Bone marrow (tissue), 2 donors: ENCODE measurements at regions not wholly inside any gene's neighbourhood (a gene's known extent, or its start where the extent isn't known, plus 50 kb on each side); places are given as distances from the start of the nearest gene placed in this dataset.

Experiments
- DNase-seq, 2 donors: peaks; one replicate each; lab custom pipeline; 2025; lab: John Stamatoyannopoulos, UW

GRCh38 chr11:19560156-19560555 lies 152.5 kb upstream of the NAV2 start:
- no peak for DNase-seq

GRCh38 chr11:19559746-19560145 lies 152.9 kb upstream of the NAV2 start:
- DNase-seq, result no peak

- no peak for DNase-seq
Measured at GRCh38 chr11:19558189-19558986, 154.2 kb upstream of the NAV2 start.

GRCh38 chr11:19557720-19558140 lies 154.9 kb upstream of the NAV2 start:
- DNase-seq, result peak; percentile 17 to 29

GRCh38 chr11:19557185-19557584 lies 155.5 kb upstream of the NAV2 start:
- DNase-seq, result no peak

- no peak for DNase-seq
Measured at GRCh38 chr11:19555266-19555665, 157.4 kb upstream of the NAV2 start.

GRCh38 chr11:19553683-19554333 lies 158.8 kb upstream of the NAV2 start:
- DNase-seq, result peak; percentile 17 to 27

GRCh38 chr11:19552656-19553260 lies 159.9 kb upstream of the NAV2 start:
- DNase-seq, result no peak

- no peak for DNase-seq
Measured at GRCh38 chr11:19552161-19552560, 160.5 kb upstream of the NAV2 start.

GRCh38 chr11:19551457-19551856 lies 161.2 kb upstream of the NAV2 start:
- DNase-seq, result no peak

- DNase-seq, result no peak
Measured at GRCh38 chr11:19547044-19547443, 165.6 kb upstream of the NAV2 start.

GRCh38 chr11:19546325-19546724 lies 166.3 kb upstream of the NAV2 start:
- DNase-seq, result no peak

GRCh38 chr11:19541521-19542049 lies 171.1 kb upstream of the NAV2 start:
- no peak for DNase-seq

- no peak for DNase-seq
Measured at GRCh38 chr11:19539861-19540260, 172.8 kb upstream of the NAV2 start.

GRCh38 chr11:19537803-19538453 lies 174.7 kb upstream of the NAV2 start:
- DNase-seq, result no peak

GRCh38 chr11:19536131-19536530 lies 176.5 kb upstream of the NAV2 start:
- DNase-seq, result no peak

GRCh38 chr11:19530505-19530904 lies 182.1 kb upstream of the NAV2 start:
- DNase-seq, result no peak

- no peak for DNase-seq
Measured at GRCh38 chr11:19526119-19526518, 186.5 kb upstream of the NAV2 start.

GRCh38 chr11:19525714-19526113 lies 186.9 kb upstream of the NAV2 start:
- no peak for DNase-seq

GRCh38 chr11:19525276-19525675 lies 187.4 kb upstream of the NAV2 start:
- DNase-seq, result no peak

GRCh38 chr11:19524171-19524671 lies 188.4 kb upstream of the NAV2 start:
- DNase-seq, result no peak

- DNase-seq, result no peak
Measured at GRCh38 chr11:19520681-19521080, 192.0 kb upstream of the NAV2 start.
